LNCaP clone FGC (cell line): ENCODE measurements at regions not wholly inside any gene's neighbourhood (a gene's known extent, or its start where the extent isn't known, plus 50 kb on each side); places are given as distances from the start of the nearest gene placed in this dataset.

Experiments
- DNase-seq: peaks from one replicate; pipeline ENCODE4 v3.0.0-alpha.2; 2011; ENCODE audit warnings: low read depth
- H3K4me3 ChIP-seq: 2 replicates; pipeline ENCODE4 v1.5.1; 2011; ENCODE audit warnings: mild to moderate bottlenecking, low read depth, low read length, control low read depth
- CTCF ChIP-seq: IDR thresholded peaks from 2 replicates; pipeline ENCODE4 v1.5.1; 2012; ENCODE audit warnings: mild to moderate bottlenecking; ENCODE audit not compliant: control insufficient read depth, insufficient read depth; ENCODE audit errors: extremely low read depth

- H3K4me3 ChIP-seq, result no peak overlapping the region
- no peak for DNase-seq
- no peak for TF ChIP-seq CTCF
Measured at GRCh38 chr12:113552760-113553159, 81.1 kb upstream of the LHX5 start.

- DNase-seq, result no peak
- no peak for TF ChIP-seq CTCF
- H3K4me3 ChIP-seq, result no peak overlapping the region
Measured at GRCh38 chr12:113551563-113551962, 79.9 kb upstream of the LHX5 start.

- no peak overlapping the region for H3K4me3 ChIP-seq
- TF ChIP-seq CTCF, result no peak
- DNase-seq, result no peak
Measured at GRCh38 chr12:113548467-113548866, 76.8 kb upstream of the LHX5 start.

- TF ChIP-seq CTCF, result no peak
- H3K4me3 ChIP-seq, result no peak overlapping the region
- DNase-seq, result no peak
Measured at GRCh38 chr12:113546916-113547863, 75.5 kb upstream of the LHX5 start.

- DNase-seq, result no peak
- H3K4me3 ChIP-seq, result no peak overlapping the region
- no peak for TF ChIP-seq CTCF
Measured at GRCh38 chr12:113537751-113538087, 66.0 kb upstream of the LHX5 start.

- H3K4me3 ChIP-seq, result no peak overlapping the region
- no peak for TF ChIP-seq CTCF
- no peak for DNase-seq
Measured at GRCh38 chr12:113537046-113537750, 65.5 kb upstream of the LHX5 start.
